Uterus (tissue), 3 donors: ENCODE measurements at regions not wholly inside any gene's neighbourhood (a gene's known extent, or its start where the extent isn't known, plus 50 kb on each side); places are given as distances from the start of the nearest gene placed in this dataset.

Source experiments
- DNase-seq, 2 donors: peaks; one replicate each; pipeline ENCODE4 v3.0.0-alpha.2; 2019 to 2020
- H3K27ac ChIP-seq, 2 donors: fragments of 200-600 bp; sonication (generic); 1 replicate in 1 of 2; 2 replicates in 1 of 2; pipeline ENCODE4 v1.5.1; 2016 to 2018
- H3K27me3 ChIP-seq, 2 donors: fragments of 200-600 bp; sonication (generic); one replicate each; pipeline ENCODE4 v1.5.1; 2018 to 2019; ENCODE audit warnings: control low read depth in 1 of 2
- H3K36me3 ChIP-seq, 2 donors: fragments of 200-600 bp; sonication (generic); one replicate each; pipeline ENCODE4 v1.5.1; 2019; ENCODE audit warnings: control low read depth in 1 of 2
- H3K4me1 ChIP-seq, 2 donors: fragments of 200-600 bp; sonication (generic); one replicate each; pipeline ENCODE4 v1.5.1; 2018 to 2019; ENCODE audit warnings: control low read depth in 1 of 2
- H3K4me3 ChIP-seq, 2 donors: fragments of 200-600 bp; sonication (generic); 1 replicate in 1 of 2; 2 replicates in 1 of 2; pipeline ENCODE4 v1.5.1; 2018 to 2019; ENCODE audit warnings: mild to moderate bottlenecking in 1 of 2
- H3K9me3 ChIP-seq, 2 donors: fragments of 200-600 bp; sonication (generic); one replicate each; pipeline ENCODE4 v1.5.1; 2019; ENCODE audit warnings: control low read depth in 1 of 2
- POLR2A ChIP-seq, 2 donors: fragments of 450-650 bp; IDR thresholded peaks; one replicate each; pipeline ENCODE4 v1.6.1; 2016; ENCODE audit warnings: antibody characterized with exemption in 2 of 2, mild to moderate bottlenecking in 1 of 2, moderate library complexity in 1 of 2
- intact Hi-C: fragments of 100-400 bp; cut with DNase I; formaldehyde crosslinking; loops from one replicate; pipeline ENCODE4 v1.15.1; 2023; ENCODE audit warnings: low total_unique reads
- TF ChIP-seq, protein P1 (sequence below), 4 experiments: fragments of 200-600 bp in 2 of 4; fragments of 450-650 bp in 2 of 4; sonication (generic) in 2 of 4; IDR thresholded peaks; one replicate each; pipeline ENCODE4 v1.5.1; 2016 to 2019; ENCODE audit warnings: antibody characterized with exemption in 4 of 4, mild to moderate bottlenecking in 2 of 4, moderate library complexity in 1 of 4
- donor health status: DM: yes; HTN: yes; CAD: no.

DNA sequence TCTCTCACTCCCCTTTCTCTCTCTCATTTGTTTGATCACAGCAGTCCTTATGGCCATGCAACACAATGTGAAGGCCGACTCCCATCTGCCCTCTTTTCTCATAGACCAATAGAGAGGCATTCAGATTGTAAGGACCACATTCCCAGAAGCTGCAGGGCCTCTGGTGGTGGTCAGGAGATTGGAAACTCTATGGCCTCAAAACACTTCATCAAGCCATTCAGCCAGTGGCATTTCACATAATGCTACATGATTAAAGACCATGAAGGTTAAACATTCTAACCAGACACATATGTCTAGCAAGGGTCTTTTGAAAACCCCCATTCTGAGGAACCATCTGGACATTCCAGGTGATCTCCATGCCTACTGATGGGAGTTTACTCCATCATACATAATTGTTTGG, 769.5 kb upstream of the CXADR start:
- intact Hi-C loops, result no loop called here
- Histone ChIP-seq H3K27me3 (no peaks in the 10 kb centered on the region), H3K4me3 (no peak overlapping the region), H3K9me3 (no peaks in the 10 kb centered on the region), H3K4me1 (peaks cover 0 to 7% of the 10 kb centered on the region in 2 donors), H3K36me3 (no peaks in the 10 kb centered on the region), H3K27ac (peak overlapping the region; percentile 40 to 62)
- no peak for DNase-seq
- TF ChIP-seq, protein P1, sequence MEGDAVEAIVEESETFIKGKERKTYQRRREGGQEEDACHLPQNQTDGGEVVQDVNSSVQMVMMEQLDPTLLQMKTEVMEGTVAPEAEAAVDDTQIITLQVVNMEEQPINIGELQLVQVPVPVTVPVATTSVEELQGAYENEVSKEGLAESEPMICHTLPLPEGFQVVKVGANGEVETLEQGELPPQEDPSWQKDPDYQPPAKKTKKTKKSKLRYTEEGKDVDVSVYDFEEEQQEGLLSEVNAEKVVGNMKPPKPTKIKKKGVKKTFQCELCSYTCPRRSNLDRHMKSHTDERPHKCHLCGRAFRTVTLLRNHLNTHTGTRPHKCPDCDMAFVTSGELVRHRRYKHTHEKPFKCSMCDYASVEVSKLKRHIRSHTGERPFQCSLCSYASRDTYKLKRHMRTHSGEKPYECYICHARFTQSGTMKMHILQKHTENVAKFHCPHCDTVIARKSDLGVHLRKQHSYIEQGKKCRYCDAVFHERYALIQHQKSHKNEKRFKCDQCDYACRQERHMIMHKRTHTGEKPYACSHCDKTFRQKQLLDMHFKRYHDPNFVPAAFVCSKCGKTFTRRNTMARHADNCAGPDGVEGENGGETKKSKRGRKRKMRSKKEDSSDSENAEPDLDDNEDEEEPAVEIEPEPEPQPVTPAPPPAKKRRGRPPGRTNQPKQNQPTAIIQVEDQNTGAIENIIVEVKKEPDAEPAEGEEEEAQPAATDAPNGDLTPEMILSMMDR (IDR thresholded peaks at IDR 0.05), result no peak
- no peak for TF ChIP-seq POLR2A (IDR thresholded peaks at IDR 0.05)

DNA sequence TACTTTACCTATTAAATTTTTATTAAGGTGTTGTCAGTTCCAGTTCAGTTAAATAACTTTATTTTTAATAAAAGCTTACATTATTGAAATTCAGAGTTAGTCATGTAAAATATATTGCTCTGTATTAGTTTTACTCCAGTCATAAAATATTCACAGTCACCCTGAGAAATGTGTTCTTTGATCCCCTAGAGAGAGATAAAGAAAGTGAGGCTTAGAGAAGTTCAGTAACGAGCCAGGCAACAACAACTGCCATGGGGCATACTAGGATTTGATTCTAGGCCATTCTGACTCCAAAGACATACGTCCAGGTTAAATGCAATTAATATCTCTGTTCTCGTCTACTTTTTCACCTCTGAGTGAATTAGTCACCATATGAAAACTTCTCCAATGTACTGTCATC, 761.9 kb upstream of the CXADR start:
- H3K27me3 ChIP-seq, result no peaks in the 10 kb centered on the region
- H3K27ac ChIP-seq, result peak overlapping the region; percentile 52 to 58
- H3K4me3 ChIP-seq, result no peak overlapping the region
- no peak for DNase-seq
- no peaks in the 10 kb centered on the region for H3K36me3 ChIP-seq
- intact Hi-C loops, result no loop called here
- no peak for TF ChIP-seq POLR2A (IDR thresholded peaks at IDR 0.05)
- TF ChIP-seq, protein P1 (IDR thresholded peaks at IDR 0.05), result no peak
- peaks cover 0 to 4% of the 10 kb centered on the region in 2 donors for H3K4me1 ChIP-seq
- no peaks in the 10 kb centered on the region for H3K9me3 ChIP-seq

DNA sequence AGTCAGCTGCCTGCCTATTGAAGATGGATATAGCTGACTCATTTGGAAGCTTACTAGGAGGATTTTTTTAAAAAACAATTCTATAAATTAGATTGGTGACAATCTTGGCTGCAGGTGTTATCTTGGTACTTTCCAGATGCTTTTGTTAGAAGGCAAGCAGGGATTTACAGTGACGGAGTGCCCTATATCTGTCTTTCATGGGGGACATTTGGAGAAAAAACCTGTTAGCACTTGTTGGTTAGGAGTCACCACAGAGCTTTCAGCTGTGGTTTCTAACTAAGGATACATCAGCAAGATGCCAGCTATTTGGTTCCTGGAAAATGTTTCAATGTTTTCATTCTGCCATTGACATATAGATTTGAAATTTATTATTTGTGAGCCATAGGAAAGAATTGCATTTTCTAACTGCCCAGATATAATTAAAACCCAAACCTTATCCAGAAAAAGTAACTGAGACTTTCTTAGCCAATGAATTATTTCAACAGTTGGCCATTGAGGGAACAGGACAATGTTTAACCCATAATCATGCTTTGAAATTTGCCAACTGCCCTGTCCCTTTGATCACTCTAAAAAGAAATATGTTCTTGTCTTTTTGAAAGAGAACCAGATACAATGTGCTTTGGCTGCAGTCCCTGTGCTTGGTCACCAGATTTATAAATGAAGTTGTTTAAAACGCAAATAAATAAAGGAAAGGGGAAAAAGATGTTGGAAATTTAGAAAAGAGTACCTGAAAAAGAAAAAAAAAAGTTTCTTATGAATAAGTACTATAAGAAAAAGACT, 761.0 kb upstream of the CXADR start:
- H3K4me3 ChIP-seq, result no peak overlapping the region
- intact Hi-C loops, result no loop called here
- DNase-seq, result no peak
- H3K27ac ChIP-seq, result peak overlapping the region; percentile 52 to 58
- no peaks in the 10 kb centered on the region for H3K36me3 ChIP-seq
- TF ChIP-seq, protein P1 (IDR thresholded peaks at IDR 0.05), result no peak
- no peak for TF ChIP-seq POLR2A (IDR thresholded peaks at IDR 0.05)
- H3K4me1 ChIP-seq, result peaks cover 0 to 4% of the 10 kb centered on the region in 2 donors
- H3K27me3 ChIP-seq, result no peaks in the 10 kb centered on the region
- no peaks in the 10 kb centered on the region for H3K9me3 ChIP-seq

DNA sequence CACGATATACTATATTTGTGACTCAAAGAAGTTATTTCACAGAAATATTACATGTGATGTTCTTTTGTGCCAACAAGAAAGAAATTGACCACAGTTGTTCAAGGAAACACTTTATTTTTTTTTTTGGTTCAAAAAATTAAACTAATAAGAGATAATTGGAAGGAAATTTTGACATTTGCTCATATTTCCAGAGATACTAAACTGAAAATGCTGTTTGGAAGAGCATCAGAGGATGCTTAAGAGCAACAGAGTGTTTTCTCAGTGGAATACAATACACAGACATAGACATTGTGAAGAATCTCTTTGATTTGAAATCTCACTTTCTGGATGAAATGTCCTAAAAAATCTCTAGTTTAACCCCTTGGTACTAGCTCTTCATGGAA, 760.4 kb upstream of the CXADR start:
- Histone ChIP-seq H3K4me3 (no peak overlapping the region), H3K27me3 (no peaks in the 10 kb centered on the region), H3K9me3 (no peaks in the 10 kb centered on the region), H3K27ac (peak overlapping the region; percentile 52 to 58), H3K36me3 (no peaks in the 10 kb centered on the region), H3K4me1 (peaks cover 0 to 4% of the 10 kb centered on the region in 2 donors)
- intact Hi-C loops, result no loop called here
- TF ChIP-seq POLR2A (IDR thresholded peaks at IDR 0.05), result no peak
- TF ChIP-seq, protein P1 (IDR thresholded peaks at IDR 0.05), result no peak
- no peak for DNase-seq

DNA sequence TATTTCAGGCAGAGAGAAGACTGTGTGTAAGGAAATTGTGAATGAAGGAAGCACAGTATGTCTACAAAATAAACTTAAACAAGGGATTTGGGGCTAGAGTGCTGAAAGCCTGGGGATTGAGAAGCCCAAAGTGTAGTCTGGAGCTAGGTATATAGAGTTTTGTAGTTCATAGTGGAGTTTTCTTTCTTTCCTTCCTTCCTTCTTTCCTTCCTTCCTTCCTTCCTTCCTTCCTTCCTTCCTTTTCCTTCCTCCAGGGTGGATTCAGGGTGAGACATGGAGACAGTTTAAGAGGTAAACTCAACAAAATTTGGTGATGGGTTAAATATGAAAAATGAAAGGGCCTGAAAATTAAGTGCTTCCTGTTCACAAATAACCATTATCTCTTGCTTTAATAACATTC, 757.8 kb upstream of the CXADR start:
- no peak overlapping the region for H3K4me3 ChIP-seq
- intact Hi-C loops, result no loop called here
- H3K4me1 ChIP-seq, result no peaks in the 10 kb centered on the region
- DNase-seq, result no peak
- TF ChIP-seq, protein P1 (IDR thresholded peaks at IDR 0.05), result no peak
- no peak for TF ChIP-seq POLR2A (IDR thresholded peaks at IDR 0.05)
- H3K27ac ChIP-seq, result no peak overlapping the region
- H3K27me3 ChIP-seq, result no peaks in the 10 kb centered on the region
- no peaks in the 10 kb centered on the region for H3K36me3 ChIP-seq
- H3K9me3 ChIP-seq, result no peaks in the 10 kb centered on the region
